HG02981 (cell line): ENCODE measurements at regions not wholly inside any gene's neighbourhood (a gene's known extent, or its start where the extent isn't known, plus 50 kb on each side); places are given as distances from the start of the nearest gene placed in this dataset.

Experiments
- ATAC-seq: cut with Tn5 transposase; IDR thresholded peaks from one replicate; pipeline ENCODE4 v1.9.1; 2021; ENCODE audit warnings: mild to moderate bottlenecking, moderate library complexity; ENCODE audit not compliant: unreplicated experiment

DNA sequence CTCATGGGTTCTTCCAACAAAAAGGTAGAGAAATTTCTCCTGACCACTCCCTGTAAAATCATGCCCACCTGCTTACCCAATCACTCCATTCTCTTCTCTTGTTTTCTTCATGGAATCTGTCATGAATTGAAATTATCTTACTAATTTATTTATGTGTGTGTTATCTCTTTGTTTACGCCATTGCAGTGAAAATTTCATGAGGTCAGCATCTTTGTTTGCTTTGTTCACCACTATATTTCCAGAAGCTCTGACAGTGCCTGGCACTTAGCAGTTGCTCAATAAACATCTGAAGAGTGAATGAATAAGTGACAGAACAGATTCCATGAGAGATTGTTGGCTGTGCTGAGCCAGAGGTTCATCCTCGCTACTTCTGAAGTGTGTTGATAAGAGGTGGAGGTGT is 329.5 kb downstream of the NXPE2 start:
- no peak for ATAC-seq

DNA sequence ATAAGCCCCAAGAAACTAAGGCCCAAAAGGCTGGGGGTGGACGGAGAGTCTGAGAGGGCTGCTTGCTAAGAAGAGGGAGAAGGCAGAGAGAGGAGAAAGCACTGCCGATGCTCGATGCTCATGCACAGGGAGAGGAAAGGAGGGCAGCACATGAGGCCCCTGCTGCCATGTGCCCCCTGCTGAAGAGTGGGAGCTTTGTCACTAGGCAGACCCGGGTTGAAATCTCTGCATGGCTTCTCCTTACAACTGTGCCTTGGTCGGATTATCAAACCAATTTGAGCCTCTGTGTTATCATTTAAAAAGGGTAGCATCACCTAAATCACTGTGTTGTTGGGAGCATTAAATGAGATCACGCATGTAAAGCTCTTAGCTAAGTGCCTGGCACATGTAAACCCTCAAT is 330.5 kb downstream of the NXPE2 start:
- ATAC-seq: no peak

GRCh38 chr11:115017529-115017928 is 339.2 kb downstream of the NXPE2 start:
- no peak for ATAC-seq

GRCh38 chr11:115030166-115030565 is 351.8 kb downstream of the NXPE2 start:
- no peak for ATAC-seq

- no peak for ATAC-seq
Observed at GRCh38 chr11:115036406-115037180, 358.3 kb downstream of the NXPE2 start.

DNA sequence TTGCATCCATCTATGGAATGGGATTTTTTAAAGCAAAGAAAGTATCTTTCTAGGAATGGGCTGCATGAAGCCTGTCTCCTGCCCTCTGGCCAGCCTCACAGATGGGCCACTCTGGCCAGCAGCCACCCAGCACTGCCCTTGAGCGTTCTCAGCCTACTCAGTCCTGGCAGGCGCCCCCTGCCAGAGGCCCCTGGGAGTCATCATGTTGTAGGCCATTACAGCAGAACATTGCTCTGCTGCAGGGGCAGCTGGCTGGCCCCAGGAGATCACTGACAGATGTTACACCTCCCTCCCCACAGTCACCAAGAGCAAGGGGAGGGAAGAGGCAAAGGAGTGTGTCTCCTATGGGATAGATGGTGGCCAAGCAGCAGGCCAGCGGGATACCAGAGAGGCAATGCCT is 363.7 kb downstream of the NXPE2 start:
- ATAC-seq: no peak

GRCh38 chr11:115047631-115048030 is 369.3 kb downstream of the NXPE2 start:
- no peak for ATAC-seq

DNA sequence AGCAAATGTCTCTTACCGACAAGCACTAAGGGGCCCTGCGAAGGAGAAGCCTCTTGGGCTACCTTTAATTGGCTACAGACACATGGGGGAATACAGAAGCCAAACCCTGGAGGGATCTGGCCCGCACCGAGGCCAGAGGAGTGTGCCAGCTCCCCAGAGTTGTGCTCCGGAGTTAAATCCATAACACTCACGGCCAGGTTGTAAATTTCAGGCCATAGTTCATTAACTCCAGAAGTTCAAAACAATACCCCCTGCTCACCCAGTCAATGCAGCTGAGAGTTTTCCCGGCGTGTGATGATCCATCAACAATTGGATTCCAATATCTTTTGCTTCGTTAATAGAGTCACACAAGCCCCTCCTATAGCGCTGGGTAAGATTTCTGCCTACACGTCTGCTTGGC is 371.5 kb downstream of the NXPE2 start:
- no peak for ATAC-seq

- ATAC-seq: no peak
Observed at GRCh38 chr11:115050756-115051155, 372.4 kb downstream of the NXPE2 start.

GRCh38 chr11:115051938-115052590 is 373.7 kb downstream of the NXPE2 start:
- no peak for ATAC-seq

DNA sequence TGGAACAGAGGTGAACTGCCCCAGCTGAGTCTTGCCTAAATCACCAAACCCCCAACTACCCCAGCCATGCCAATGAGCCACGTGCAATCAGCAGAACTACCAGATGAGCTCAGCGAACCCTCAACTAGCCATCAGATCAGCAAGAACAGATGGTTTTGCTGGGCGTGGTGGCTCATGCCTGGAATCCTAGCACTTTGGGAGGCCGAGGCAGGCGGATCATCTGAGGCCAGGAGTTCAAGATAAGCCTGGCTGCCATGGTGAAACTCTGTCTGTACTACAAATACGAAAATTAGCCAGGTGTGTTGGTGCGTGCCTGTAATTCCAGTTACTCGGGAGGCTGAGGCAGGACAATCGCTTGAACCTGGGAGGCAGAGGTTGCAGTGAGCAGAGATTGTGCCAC is 374.3 kb downstream of the NXPE2 start:
- ATAC-seq: no peak

- no peak for ATAC-seq
Observed at GRCh38 chr11:115054570-115055538, 376.5 kb downstream of the NXPE2 start.

DNA sequence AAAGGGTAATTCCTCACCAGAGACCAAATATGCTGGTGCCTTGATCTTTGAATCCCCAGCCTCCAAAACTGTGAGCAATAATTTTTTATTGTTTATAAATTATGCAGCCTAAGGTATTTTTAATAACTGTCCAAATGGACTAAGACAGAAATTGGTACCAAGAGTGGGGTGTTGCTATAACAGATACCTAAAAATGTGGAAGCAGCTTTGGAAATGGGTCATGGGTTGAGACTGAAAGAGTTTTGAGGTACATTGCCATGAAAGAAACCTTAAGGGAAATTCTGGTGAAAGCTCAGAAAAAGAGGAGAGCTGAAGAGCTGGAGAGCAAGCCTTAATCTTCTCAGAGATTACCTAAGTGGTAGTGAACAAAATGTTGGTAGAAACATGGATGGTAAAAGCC is 378.2 kb downstream of the NXPE2 start:
- ATAC-seq: no peak

DNA sequence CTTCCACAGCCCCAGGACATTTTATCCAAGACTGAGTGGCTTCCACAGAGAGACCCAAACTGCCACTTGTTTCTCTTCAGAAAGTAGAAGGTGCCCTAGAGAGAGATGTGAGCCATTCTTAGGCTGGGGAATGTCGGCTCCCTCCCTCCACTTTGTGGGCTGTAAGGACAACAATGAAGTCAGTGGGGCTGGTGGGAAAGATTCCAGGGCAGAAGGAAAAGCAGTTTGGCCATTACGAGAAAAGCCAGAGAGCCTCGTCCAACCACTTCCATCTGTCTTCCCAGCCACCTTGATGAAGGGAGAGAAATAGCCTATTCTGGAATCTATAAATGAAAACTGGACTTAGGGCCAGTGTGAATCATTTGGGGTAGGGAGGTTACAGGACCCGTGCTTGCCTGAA is 382.5 kb downstream of the NXPE2 start:
- ATAC-seq: no peak

DNA sequence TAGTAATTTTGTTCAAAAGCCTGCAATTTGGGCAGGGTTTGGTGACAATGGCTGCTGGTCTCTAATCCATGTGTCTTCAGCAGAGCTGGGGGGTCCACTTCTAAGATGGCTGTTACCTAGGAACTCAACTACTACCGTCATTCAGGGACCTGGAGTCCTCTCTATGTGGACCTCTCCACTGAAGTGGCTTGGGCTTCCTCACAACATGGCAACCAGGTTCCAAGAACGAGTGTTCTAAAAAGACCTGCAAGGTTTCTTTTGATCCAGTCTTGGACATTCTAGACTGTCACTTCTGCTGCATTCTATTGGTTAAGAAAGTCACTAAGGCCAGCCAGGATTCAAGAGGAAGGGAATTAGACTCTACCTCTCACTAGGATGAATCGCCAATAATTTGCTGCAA is 387.0 kb downstream of the NXPE2 start:
- no peak for ATAC-seq

- ATAC-seq: no peak
Observed at GRCh38 chr11:115065830-115066664, 387.7 kb downstream of the NXPE2 start.

- no peak for ATAC-seq
Observed at GRCh38 chr11:115067471-115067870, 389.1 kb downstream of the NXPE2 start.

DNA sequence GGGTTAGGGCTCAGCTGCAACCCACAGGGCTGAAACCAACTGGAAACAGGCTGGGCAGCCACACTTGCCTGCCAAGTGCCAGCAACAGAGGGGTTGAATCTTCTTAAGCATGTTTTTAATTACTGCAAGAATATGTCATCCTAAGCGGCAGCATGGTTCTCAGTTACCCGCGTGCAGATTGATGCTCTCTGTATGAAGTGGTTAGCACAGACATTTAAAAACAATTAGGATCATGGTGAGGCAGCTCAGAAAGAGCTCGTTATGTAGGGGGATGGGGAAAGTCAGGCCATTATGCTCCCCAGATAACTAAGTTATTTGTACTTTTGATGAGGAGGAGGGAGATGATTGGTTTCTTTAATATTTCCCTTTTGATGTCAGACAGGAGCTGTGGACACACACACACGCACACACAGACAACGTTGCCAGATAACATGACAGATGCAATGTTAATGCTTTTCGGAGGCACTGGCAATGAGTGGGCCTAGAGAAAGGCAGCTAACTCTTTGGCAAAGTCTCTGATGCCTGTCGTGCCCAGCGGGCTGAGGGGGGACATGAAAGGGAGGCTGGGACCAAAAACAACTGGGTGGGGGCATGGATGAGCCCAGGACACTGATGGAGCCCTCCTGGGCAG is 389.7 kb downstream of the NXPE2 start:
- no peak for ATAC-seq

- ATAC-seq: no peak
Observed at GRCh38 chr11:115069599-115069998, 391.3 kb downstream of the NXPE2 start.

DNA sequence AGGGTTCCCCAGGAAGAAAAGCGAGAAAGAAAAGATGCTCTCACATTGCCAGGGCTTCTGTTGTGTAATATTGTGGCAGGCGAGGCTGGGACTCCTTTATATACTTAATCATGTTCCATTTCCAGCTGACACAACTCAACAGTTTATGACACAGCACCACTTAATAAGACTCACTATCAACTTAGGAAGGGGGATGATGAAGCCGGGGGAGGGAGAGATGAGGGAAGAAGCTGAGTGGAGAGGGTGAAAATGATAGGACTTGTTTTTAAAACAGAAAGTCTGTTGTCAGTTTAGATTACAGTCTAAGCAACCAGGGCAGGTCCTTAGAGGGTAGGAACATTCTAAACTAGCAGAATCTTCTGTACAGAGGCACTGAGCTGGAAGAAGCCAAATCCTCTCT is 397.0 kb downstream of the NXPE2 start:
- ATAC-seq: no peak
